Mucosa of rectum (tissue), 2 donors: ENCODE measurements at regions not wholly inside any gene's neighbourhood (a gene's known extent, or its start where the extent isn't known, plus 50 kb on each side); places are given as distances from the start of the nearest gene placed in this dataset.

Experiments
- H3K27ac ChIP-seq, 2 donors: one replicate each; pipeline ENCODE4 v1.7.0; 2013; ENCODE audit warnings: inconsistent platforms in 2 of 2, low read depth in 2 of 2, low read length in 2 of 2
- H3K27me3 ChIP-seq, 2 donors: one replicate each; pipeline ENCODE4 v1.7.0; 2013; ENCODE audit warnings: low read length in 2 of 2; ENCODE audit not compliant: control insufficient read depth in 2 of 2, insufficient read depth in 2 of 2
- H3K36me3 ChIP-seq, 2 donors: one replicate each; pipeline ENCODE4 v1.7.0; 2013; ENCODE audit warnings: low read length in 2 of 2; ENCODE audit not compliant: control insufficient read depth in 2 of 2, insufficient read depth in 2 of 2
- H3K4me1 ChIP-seq, 2 donors: one replicate each; pipeline ENCODE4 v1.7.0; 2013; ENCODE audit warnings: low read length in 2 of 2, mild to moderate bottlenecking in 1 of 2; ENCODE audit not compliant: control insufficient read depth in 2 of 2, insufficient read depth in 2 of 2
- H3K4me3 ChIP-seq, 2 donors: one replicate each; pipeline ENCODE4 v1.7.0; 2013; ENCODE audit warnings: low read length in 2 of 2
- H3K9ac ChIP-seq, 2 donors: one replicate each; pipeline ENCODE4 v1.7.0; 2013; ENCODE audit warnings: low read length in 2 of 2, low read depth in 1 of 2, mild to moderate bottlenecking in 1 of 2
- H3K9me3 ChIP-seq, 2 donors: one replicate each; pipeline ENCODE4 v1.7.0; 2013; ENCODE audit warnings: low read length in 2 of 2; ENCODE audit not compliant: control insufficient read depth in 2 of 2
- donor health status: healthy.
- donor health status: Normal muscosa, but diverticular disease.

GRCh38 chr4:180261346-180261745 is 1981.9 kb upstream of the TENM3 start:
- H3K36me3 ChIP-seq: no peaks in the 10 kb centered on the region
- H3K27ac ChIP-seq: no peak overlapping the region
- H3K4me1 ChIP-seq: no peaks in the 10 kb centered on the region
- H3K27me3 ChIP-seq: no peaks in the 10 kb centered on the region
- no peaks in the 10 kb centered on the region for H3K9me3 ChIP-seq
- H3K4me3 ChIP-seq: no peak overlapping the region
- H3K9ac ChIP-seq: no peak overlapping the region

GRCh38 chr4:180280076-180280475 is 1963.1 kb upstream of the TENM3 start:
- Histone ChIP-seq H3K36me3 (no peaks in the 10 kb centered on the region), H3K4me1 (no peaks in the 10 kb centered on the region), H3K27ac (no peak overlapping the region), H3K9me3 (no peaks in the 10 kb centered on the region), H3K27me3 (no peaks in the 10 kb centered on the region), H3K4me3 (no peak overlapping the region), H3K9ac (no peak overlapping the region)

GRCh38 chr4:180280726-180281297 is 1962.4 kb upstream of the TENM3 start:
- no peak overlapping the region for H3K27ac ChIP-seq

GRCh38 chr4:180281724-180282123 is 1961.5 kb upstream of the TENM3 start:
- Histone ChIP-seq H3K9ac (no peak overlapping the region), H3K4me3 (no peak overlapping the region), H3K4me1 (no peaks in the 10 kb centered on the region), H3K36me3 (no peaks in the 10 kb centered on the region), H3K27me3 (no peaks in the 10 kb centered on the region), H3K27ac (no peak overlapping the region), H3K9me3 (no peaks in the 10 kb centered on the region)

More at GRCh38 chr4:180280726-180281297, 1962.4 kb upstream of the TENM3 start:
- H3K9me3 ChIP-seq: no peaks in the 10 kb centered on the region
- no peaks in the 10 kb centered on the region for H3K36me3 ChIP-seq
- no peaks in the 10 kb centered on the region for H3K4me1 ChIP-seq
- H3K9ac ChIP-seq: no peak overlapping the region
- no peak overlapping the region for H3K4me3 ChIP-seq
- H3K27me3 ChIP-seq: no peaks in the 10 kb centered on the region

- no peaks in the 10 kb centered on the region for H3K9me3 ChIP-seq
- no peaks in the 10 kb centered on the region for H3K27me3 ChIP-seq
- no peak overlapping the region for H3K4me3 ChIP-seq
- H3K4me1 ChIP-seq: no peaks in the 10 kb centered on the region
- H3K27ac ChIP-seq: no peak overlapping the region
- H3K9ac ChIP-seq: no peak overlapping the region
- H3K36me3 ChIP-seq: no peaks in the 10 kb centered on the region
Measured at GRCh38 chr4:180284267-180284666, 1958.9 kb upstream of the TENM3 start.

- H3K9ac ChIP-seq: no peak overlapping the region
- no peak overlapping the region for H3K4me3 ChIP-seq
- H3K27ac ChIP-seq: no peak overlapping the region
- H3K9me3 ChIP-seq: no peaks in the 10 kb centered on the region
- no peaks in the 10 kb centered on the region for H3K36me3 ChIP-seq
- H3K27me3 ChIP-seq: no peaks in the 10 kb centered on the region
- no peaks in the 10 kb centered on the region for H3K4me1 ChIP-seq
Measured at GRCh38 chr4:180285796-180286195, 1957.4 kb upstream of the TENM3 start.

GRCh38 chr4:180292339-180292738 is 1950.9 kb upstream of the TENM3 start:
- H3K9ac ChIP-seq: no peak overlapping the region
- no peaks in the 10 kb centered on the region for H3K36me3 ChIP-seq
- H3K4me3 ChIP-seq: no peak overlapping the region
- no peaks in the 10 kb centered on the region for H3K4me1 ChIP-seq
- H3K27ac ChIP-seq: no peak overlapping the region
- no peaks in the 10 kb centered on the region for H3K27me3 ChIP-seq
- H3K9me3 ChIP-seq: no peaks in the 10 kb centered on the region

GRCh38 chr4:180296036-180296599 is 1947.1 kb upstream of the TENM3 start:
- Histone ChIP-seq H3K36me3 (no peaks in the 10 kb centered on the region), H3K4me1 (no peaks in the 10 kb centered on the region), H3K9me3 (no peaks in the 10 kb centered on the region), H3K9ac (no peak overlapping the region), H3K4me3 (no peak overlapping the region), H3K27ac (no peak overlapping the region), H3K27me3 (no peaks in the 10 kb centered on the region)

GRCh38 chr4:180304321-180304720 is 1938.9 kb upstream of the TENM3 start:
- Histone ChIP-seq H3K27me3 (no peaks in the 10 kb centered on the region), H3K27ac (no peak overlapping the region), H3K9ac (no peak overlapping the region), H3K4me3 (no peak overlapping the region), H3K4me1 (no peaks in the 10 kb centered on the region), H3K36me3 (no peaks in the 10 kb centered on the region), H3K9me3 (no peaks in the 10 kb centered on the region)

- Histone ChIP-seq H3K4me1 (no peaks in the 10 kb centered on the region), H3K9me3 (no peaks in the 10 kb centered on the region), H3K4me3 (no peak overlapping the region), H3K27ac (no peak overlapping the region), H3K36me3 (no peaks in the 10 kb centered on the region), H3K27me3 (no peaks in the 10 kb centered on the region), H3K9ac (no peak overlapping the region)
Measured at GRCh38 chr4:180310616-180311015, 1932.6 kb upstream of the TENM3 start.
